Mesendoderm (in vitro differentiated cells): ENCODE measurements at regions not wholly inside any gene's neighbourhood (a gene's known extent, or its start where the extent isn't known, plus 50 kb on each side); places are given as distances from the start of the nearest gene placed in this dataset.

Source experiments
- DNase-seq: peaks from one replicate; pipeline ENCODE4 v3.0.0; 2013
- H2AK5ac ChIP-seq: 2 replicates; pipeline ENCODE4 v1.6.1; 2013; ENCODE audit warnings: low read length, inconsistent platforms
- H2BK120ac ChIP-seq: 2 replicates; pipeline ENCODE4 v1.6.1; 2013; ENCODE audit warnings: low read depth, mild to moderate bottlenecking, low read length, moderate library complexity, mixed read lengths
- H2BK15ac ChIP-seq: replicated peaks from 2 replicates; pipeline ENCODE4 v1.6.1; 2013; ENCODE audit warnings: low read depth, mild to moderate bottlenecking, moderate library complexity
- H2BK5ac ChIP-seq: 2 replicates; pipeline ENCODE4 v1.6.1; 2013; ENCODE audit warnings: low read length, inconsistent platforms
- H3K18ac ChIP-seq: 2 replicates; pipeline ENCODE4 v1.6.1; 2013; ENCODE audit warnings: mild to moderate bottlenecking, low read length, mixed read lengths
- H3K23ac ChIP-seq: one replicate; pipeline ENCODE4 v1.6.1; 2013; ENCODE audit warnings: low read length
- H3K27ac ChIP-seq: 2 replicates; pipeline ENCODE4 v1.5.1; 2013; ENCODE audit warnings: low read depth, mild to moderate bottlenecking, inconsistent platforms, low read length, moderate library complexity
- H3K27me3 ChIP-seq: 2 replicates; pipeline ENCODE4 v1.6.1; 2013; ENCODE audit warnings: low read length, control low read depth, mild to moderate bottlenecking, inconsistent platforms; ENCODE audit not compliant: insufficient read depth, poor library complexity
- H3K36me3 ChIP-seq: 2 replicates; pipeline ENCODE4 v1.6.1; 2013; ENCODE audit warnings: low read length, inconsistent platforms; ENCODE audit not compliant: control insufficient read depth, insufficient read depth
- H3K4ac ChIP-seq: one replicate; pipeline ENCODE4 v1.6.1; 2013; ENCODE audit warnings: low read depth, mild to moderate bottlenecking, low read length, moderate library complexity
- H3K4me1 ChIP-seq: 2 replicates; pipeline ENCODE4 v1.6.1; 2013; ENCODE audit warnings: low read depth, low read length, inconsistent platforms; ENCODE audit not compliant: control insufficient read depth
- H3K4me2 ChIP-seq: 2 replicates; pipeline ENCODE4 v1.6.1; 2013; ENCODE audit warnings: low read length
- H3K4me3 ChIP-seq: 2 replicates; pipeline ENCODE4 v1.5.1; 2013; ENCODE audit warnings: mild to moderate bottlenecking, low read length
- H3K56ac ChIP-seq: one replicate; pipeline ENCODE4 v1.6.1; 2013; ENCODE audit warnings: low read length
- H3K79me1 ChIP-seq: 2 replicates; pipeline ENCODE4 v1.6.1; 2013; ENCODE audit warnings: low read length, inconsistent platforms
- H3K79me2 ChIP-seq: 2 replicates; pipeline ENCODE4 v1.6.1; 2013; ENCODE audit warnings: mild to moderate bottlenecking, low read length; ENCODE audit not compliant: control insufficient read depth, insufficient read depth
- H3K9ac ChIP-seq: 2 replicates; pipeline ENCODE4 v1.6.1; 2013; ENCODE audit warnings: low read length, inconsistent platforms
- H4K5ac ChIP-seq: one replicate; pipeline ENCODE4 v1.6.1; 2013; ENCODE audit warnings: low read length
- H4K8ac ChIP-seq: one replicate; pipeline ENCODE4 v1.6.1; 2013; ENCODE audit warnings: low read depth, mild to moderate bottlenecking, control low read depth, low read length, moderate library complexity
- WGBS: extraction: QIAGEN DNeasy Blood & Tissue Kit; methylation state at CpG from one replicate; pipeline ENCODE4 v1.1.7; 2013; ENCODE audit warnings: low lambda C conversion rate, missing lambda C conversion rate; ENCODE audit not compliant: insufficient coverage; ENCODE audit errors: extremely low coverage; 5-methylcytosine and 5-hydroxymethylcytosine counted together

GRCh38 chr11:31940371-31941037, 129.4 kb upstream of the PAX6 start:
- no peak overlapping the region for H3K18ac ChIP-seq
- no peak overlapping the region for H3K4ac ChIP-seq
- no peak overlapping the region for H4K5ac ChIP-seq
- no peaks in the 10 kb centered on the region for H3K27me3 ChIP-seq
- no peak overlapping the region for H4K8ac ChIP-seq
- no peak overlapping the region for H2BK15ac ChIP-seq
- no peak overlapping the region for H3K4me3 ChIP-seq
- no peak overlapping the region for H3K56ac ChIP-seq
- no peak overlapping the region for H2BK5ac ChIP-seq
- no peaks in the 10 kb centered on the region for H3K36me3 ChIP-seq
- H3K79me1 ChIP-seq = no peaks in the 10 kb centered on the region
- no peak overlapping the region for H3K27ac ChIP-seq
- no peak overlapping the region for H3K23ac ChIP-seq
- no peak overlapping the region for H3K4me2 ChIP-seq
- DNase-seq = no peak
- no peaks in the 10 kb centered on the region for H3K79me2 ChIP-seq
- H3K9ac ChIP-seq = no peak overlapping the region
- no CpG with 5 or more reads among the region's 4 CpGs for WGBS
- H2AK5ac ChIP-seq = no peak overlapping the region
- no peak overlapping the region for H2BK120ac ChIP-seq
- no peaks in the 10 kb centered on the region for H3K4me1 ChIP-seq

DNA sequence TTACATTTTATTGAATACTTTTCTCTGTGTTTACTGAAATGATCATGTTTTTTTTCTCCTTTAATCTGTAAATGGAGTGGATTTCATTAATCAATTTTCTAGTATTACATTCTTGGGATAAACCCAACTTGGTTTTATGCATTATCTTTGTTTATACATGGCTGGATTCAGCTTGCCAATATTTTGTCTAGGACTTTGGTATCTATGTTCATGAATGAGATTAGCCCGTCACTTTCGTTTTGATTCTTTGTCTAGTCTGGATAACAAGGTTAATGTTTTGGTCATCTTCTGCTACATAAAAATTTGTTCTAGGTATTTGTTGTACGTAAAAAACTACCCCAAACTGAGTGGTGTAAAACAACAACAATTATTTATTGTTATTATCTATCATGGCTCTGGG, 127.9 kb upstream of the PAX6 start:
- no peak overlapping the region for H3K4me2 ChIP-seq
- no peak overlapping the region for H3K9ac ChIP-seq
- no peak overlapping the region for H3K4me3 ChIP-seq
- H3K79me2 ChIP-seq = no peaks in the 10 kb centered on the region
- DNase-seq = no peak
- H3K27me3 ChIP-seq = no peaks in the 10 kb centered on the region
- H2BK120ac ChIP-seq = no peak overlapping the region
- no peak overlapping the region for H2BK15ac ChIP-seq
- H3K56ac ChIP-seq = no peak overlapping the region
- no peak overlapping the region for H2BK5ac ChIP-seq
- H3K27ac ChIP-seq = no peak overlapping the region
- H3K4me1 ChIP-seq = no peaks in the 10 kb centered on the region
- no peaks in the 10 kb centered on the region for H3K36me3 ChIP-seq
- no CpG with 5 or more reads among the region's 3 CpGs for WGBS
- no peak overlapping the region for H3K18ac ChIP-seq
- no peak overlapping the region for H4K8ac ChIP-seq
- H2AK5ac ChIP-seq = no peak overlapping the region
- H3K4ac ChIP-seq = no peak overlapping the region
- H3K79me1 ChIP-seq = no peaks in the 10 kb centered on the region
- no peak overlapping the region for H3K23ac ChIP-seq
- no peak overlapping the region for H4K5ac ChIP-seq

GRCh38 chr11:31936312-31936711, 125.2 kb upstream of the PAX6 start:
- DNase-seq = no peak
- no peak overlapping the region for H2BK5ac ChIP-seq
- H3K4ac ChIP-seq = no peak overlapping the region
- no peaks in the 10 kb centered on the region for H3K27me3 ChIP-seq
- H3K23ac ChIP-seq = no peak overlapping the region
- no peak overlapping the region for H2BK15ac ChIP-seq
- H3K79me2 ChIP-seq = no peaks in the 10 kb centered on the region
- H3K4me2 ChIP-seq = no peak overlapping the region
- no CpG with 5 or more reads among the region's 1 CpG for WGBS
- H3K36me3 ChIP-seq = no peaks in the 10 kb centered on the region
- H3K18ac ChIP-seq = no peak overlapping the region
- H2BK120ac ChIP-seq = no peak overlapping the region
- H4K8ac ChIP-seq = no peak overlapping the region
- H4K5ac ChIP-seq = no peak overlapping the region
- H3K27ac ChIP-seq = no peak overlapping the region
- H3K4me1 ChIP-seq = no peaks in the 10 kb centered on the region
- H3K4me3 ChIP-seq = no peak overlapping the region
- no peak overlapping the region for H3K9ac ChIP-seq
- H3K56ac ChIP-seq = no peak overlapping the region
- H3K79me1 ChIP-seq = no peaks in the 10 kb centered on the region
- H2AK5ac ChIP-seq = no peak overlapping the region

DNA sequence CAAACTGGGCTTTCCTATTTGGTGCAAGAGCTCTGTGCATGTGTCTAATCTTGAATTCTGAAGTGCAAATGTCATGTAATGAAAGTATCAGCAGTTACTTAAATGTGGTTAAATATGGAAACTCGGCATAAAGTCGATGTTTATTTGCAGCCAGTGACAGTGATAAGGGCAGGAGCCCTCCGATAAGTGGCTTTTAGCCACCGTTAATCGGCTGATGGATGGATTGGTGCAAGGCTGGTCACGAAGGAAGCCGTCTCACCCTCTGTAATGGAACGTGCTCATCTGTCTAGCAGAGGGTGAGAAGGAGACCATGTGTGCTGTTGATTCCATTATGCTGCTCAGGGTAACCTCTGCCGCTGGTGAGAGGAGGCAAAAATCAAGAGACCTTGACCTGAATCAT, 121.8 kb upstream of the PAX6 start:
- Histone ChIP-seq H3K23ac (no peak overlapping the region), H2AK5ac (no peak overlapping the region), H3K4ac (no peak overlapping the region), H3K4me2 (no peak overlapping the region), H4K8ac (no peak overlapping the region), H3K79me2 (no peaks in the 10 kb centered on the region), H3K79me1 (no peaks in the 10 kb centered on the region), H4K5ac (no peak overlapping the region), H2BK120ac (no peak overlapping the region), H3K27me3 (no peaks in the 10 kb centered on the region), H3K4me1 (no peaks in the 10 kb centered on the region), H3K56ac (peak overlapping the region; percentile 39), H2BK15ac (no peak overlapping the region), H3K4me3 (no peak overlapping the region), H3K36me3 (no peaks in the 10 kb centered on the region), H3K18ac (no peak overlapping the region), H3K9ac (no peak overlapping the region), H2BK5ac (no peak overlapping the region), H3K27ac (no peak overlapping the region)
- WGBS = no CpG with 5 or more reads among the region's 9 CpGs
- DNase-seq = no peak

DNA sequence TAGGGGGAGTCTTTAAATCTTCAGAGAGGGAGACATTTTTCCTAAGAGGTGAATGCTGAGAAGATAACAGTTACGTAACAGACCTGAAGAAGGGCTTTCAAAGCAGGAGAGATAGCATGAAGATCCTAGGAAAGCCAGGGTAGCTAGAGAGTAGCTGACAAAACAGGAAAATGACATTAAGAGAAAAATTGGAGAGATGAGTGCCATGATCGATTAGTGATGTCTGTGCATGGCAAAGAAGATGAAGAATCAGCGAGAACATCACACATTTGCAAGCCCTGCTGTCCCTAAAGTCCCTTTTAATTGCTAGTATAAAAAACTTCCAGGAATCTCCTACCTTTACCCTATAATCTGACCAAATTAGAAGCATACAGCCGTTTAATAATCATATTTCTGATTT, 116.9 kb upstream of the PAX6 start:
- H3K18ac ChIP-seq = no peak overlapping the region
- peaks cover 2% of the 10 kb centered on the region for H3K4me1 ChIP-seq
- no peak overlapping the region for H2BK5ac ChIP-seq
- no peaks in the 10 kb centered on the region for H3K27me3 ChIP-seq
- no peak overlapping the region for H3K23ac ChIP-seq
- H3K4ac ChIP-seq = no peak overlapping the region
- H2AK5ac ChIP-seq = peak overlapping the region; percentile 12
- H3K9ac ChIP-seq = no peak overlapping the region
- H3K4me3 ChIP-seq = no peak overlapping the region
- H3K36me3 ChIP-seq = no peaks in the 10 kb centered on the region
- H4K5ac ChIP-seq = no peak overlapping the region
- no peak for DNase-seq
- no CpG with 5 or more reads among the region's 4 CpGs for WGBS
- no peaks in the 10 kb centered on the region for H3K79me1 ChIP-seq
- H2BK120ac ChIP-seq = no peak overlapping the region
- H4K8ac ChIP-seq = no peak overlapping the region
- H3K27ac ChIP-seq = no peak overlapping the region
- no peaks in the 10 kb centered on the region for H3K79me2 ChIP-seq
- H3K56ac ChIP-seq = no peak overlapping the region
- no peak overlapping the region for H3K4me2 ChIP-seq
- no peak overlapping the region for H2BK15ac ChIP-seq
